IMR-90 (cell line): ENCODE measurements at regions not wholly inside any gene's neighbourhood (a gene's known extent, or its start where the extent isn't known, plus 50 kb on each side); places are given as distances from the start of the nearest gene placed in this dataset.

Experiments used
- ATAC-seq: fragments of 200-7000 bp; cut with Tn5 transposase; 2 replicates; pipeline ENCODE4 v1.9.1; 2020; ENCODE audit warnings: low read depth, mild to moderate bottlenecking, moderate library complexity
- BruUV-seq: library from RNA; stranded (reverse); fragments of 400-500 nt; replicated peaks from 2 replicates; lab custom pipeline; 2021; lab: Mats Ljungman, UMichigan
- CTCF ChIA-PET: fragments of 300-600 bp; formaldehyde crosslinking; extraction: SDS; loops from one replicate; lab custom pipeline; 2021; ENCODE audit warnings: antibody characterized with exemption; lab: Yijun Ruan, JAX
- POLR2A ChIA-PET: fragments of 300-600 bp; sonication (Branson Sonifier 250); formaldehyde crosslinking; loops from one replicate; lab custom pipeline; 2022; ENCODE audit warnings: antibody characterized with exemption; ENCODE audit not compliant: unreplicated experiment; lab: Charles Lee
- DNase-seq: peaks from one replicate; pipeline ENCODE4 v3.0.0; 2013
- H2AFZ ChIP-seq: replicated peaks from 2 replicates; pipeline ENCODE3; 2013; ENCODE audit warnings: low read length, mild to moderate bottlenecking; ENCODE audit not compliant: poor library complexity
- H2AK5ac ChIP-seq: 2 replicates; pipeline ENCODE4 v1.6.1; 2013; ENCODE audit warnings: low read depth, low read length, inconsistent platforms
- H2AK9ac ChIP-seq: replicated peaks from 2 replicates; pipeline ENCODE3; 2013; ENCODE audit warnings: mild to moderate bottlenecking, low read depth, low read length, moderate library complexity; ENCODE audit not compliant: poor library complexity
- H2BK120ac ChIP-seq: 2 replicates; pipeline ENCODE4 v1.6.1; 2013; ENCODE audit warnings: low read depth, low read length, inconsistent platforms
- H2BK15ac ChIP-seq: 3 replicates; pipeline ENCODE4 v1.6.1; 2013; ENCODE audit warnings: low read depth, low read length, inconsistent platforms
- H2BK20ac ChIP-seq: 2 replicates; pipeline ENCODE4 v1.6.1; 2013; ENCODE audit warnings: low read depth, mild to moderate bottlenecking, inconsistent platforms, low read length, moderate library complexity
- H2BK5ac ChIP-seq: 2 replicates; pipeline ENCODE4 v1.6.1; 2013; ENCODE audit warnings: mild to moderate bottlenecking, low read depth, low read length, inconsistent platforms; ENCODE audit not compliant: poor library complexity, severe bottlenecking
- H3K14ac ChIP-seq: replicated peaks from 2 replicates; pipeline ENCODE4 v1.6.1; 2013; ENCODE audit warnings: low read depth, low read length, inconsistent platforms
- H3K18ac ChIP-seq: 2 replicates; pipeline ENCODE4 v1.6.1; 2013; ENCODE audit warnings: low read depth, low read length, control low read depth
- H3K23ac ChIP-seq: 2 replicates; pipeline ENCODE4 v1.6.1; 2013; ENCODE audit warnings: low read depth, low read length, inconsistent platforms
- H3K27ac ChIP-seq: 2 replicates; pipeline ENCODE4 v1.5.1; 2013; ENCODE audit warnings: mild to moderate bottlenecking, control low read depth, low read length; ENCODE audit not compliant: insufficient read depth
- H3K27me3 ChIP-seq: 2 replicates; pipeline ENCODE4 v1.6.1; 2013; ENCODE audit warnings: low read length; ENCODE audit not compliant: control insufficient read depth, insufficient read depth
- H3K36me3 ChIP-seq: 2 replicates; pipeline ENCODE4 v1.6.1; 2013; ENCODE audit warnings: low read length, mixed read lengths; ENCODE audit not compliant: control insufficient read depth, insufficient read depth
- H3K4ac ChIP-seq: 2 replicates; pipeline ENCODE4 v1.6.1; 2013; ENCODE audit warnings: low read depth, low read length, inconsistent platforms
- H3K4me1 ChIP-seq: 2 replicates; pipeline ENCODE4 v1.6.1; 2013; ENCODE audit warnings: low read length, mixed read lengths; ENCODE audit not compliant: control insufficient read depth, insufficient read depth
- H3K4me2 ChIP-seq: 2 replicates; pipeline ENCODE4 v1.6.1; 2013; ENCODE audit warnings: low read depth, mild to moderate bottlenecking, control low read depth, low read length, moderate library complexity
- H3K4me3 ChIP-seq: 2 replicates; pipeline ENCODE4 v1.5.1; 2013; ENCODE audit warnings: low read depth, mild to moderate bottlenecking, control low read depth, low read length, moderate library complexity; ENCODE audit not compliant: insufficient read depth
- H3K56ac ChIP-seq: 2 replicates; pipeline ENCODE4 v1.6.1; 2013; ENCODE audit warnings: low read length, inconsistent platforms; ENCODE audit not compliant: insufficient read depth; ENCODE audit errors: extremely low read depth
- H3K79me1 ChIP-seq, 2 experiments: 2 replicates each; pipeline ENCODE4 v1.6.1; 2013; ENCODE audit warnings: low read length in 2 of 2, inconsistent platforms in 1 of 2, low read depth in 1 of 2
- H3K9ac ChIP-seq: 2 replicates; pipeline ENCODE4 v1.6.1; 2013; ENCODE audit warnings: low read depth, low read length, control low read depth
- H3K9me1 ChIP-seq: 2 replicates; pipeline ENCODE4 v1.6.1; 2013; ENCODE audit warnings: low read length, inconsistent platforms; ENCODE audit not compliant: insufficient read depth
- H3K9me3 ChIP-seq: 2 replicates; pipeline ENCODE4 v1.6.1; 2013; ENCODE audit warnings: low read length; ENCODE audit not compliant: control insufficient read depth, insufficient read depth
- H4K20me1 ChIP-seq: 2 replicates; pipeline ENCODE4 v1.6.1; 2013; ENCODE audit warnings: low read length, inconsistent platforms; ENCODE audit not compliant: insufficient read depth
- H4K5ac ChIP-seq: 2 replicates; pipeline ENCODE4 v1.6.1; 2013; ENCODE audit warnings: mild to moderate bottlenecking, low read depth, low read length, control low read depth
- H4K8ac ChIP-seq, 2 experiments: 2 replicates each; pipeline ENCODE4 v1.6.1; 2013; ENCODE audit warnings: low read depth in 2 of 2, low read length in 2 of 2, control low read depth in 1 of 2, inconsistent platforms in 1 of 2
- H4K91ac ChIP-seq: 2 replicates; pipeline ENCODE4 v1.6.1; 2013; ENCODE audit warnings: low read depth, low read length, inconsistent platforms; ENCODE audit not compliant: insufficient read depth
- BHLHE40 ChIP-seq: fragments of 150-350 bp; IDR thresholded peaks from 2 replicates; pipeline ENCODE4 v1.6.1; 2016; ENCODE audit warnings: mild to moderate bottlenecking, low read depth, low read length
- CHD1 ChIP-seq: IDR thresholded peaks from 2 replicates; pipeline ENCODE4 v1.6.1; 2012; ENCODE audit warnings: low read depth, low read length, improper control_type of control experiment
- FOS ChIP-seq: fragments of 150-350 bp; IDR thresholded peaks from 2 replicates; pipeline ENCODE4 v1.6.1; 2016; ENCODE audit warnings: low read depth, low read length
- MAFK ChIP-seq: IDR thresholded peaks from 2 replicates; pipeline ENCODE4 v1.6.1; 2012; ENCODE audit warnings: low read depth, low read length, improper control_type of control experiment
- MAZ ChIP-seq: IDR thresholded peaks from 2 replicates; pipeline ENCODE4 v1.6.1; 2012; ENCODE audit warnings: low read depth, mild to moderate bottlenecking, low read length, improper control_type of control experiment, moderate library complexity, borderline replicate concordance
- MXI1 ChIP-seq: IDR thresholded peaks from 2 replicates; pipeline ENCODE4 v1.6.1; 2012; ENCODE audit warnings: low read depth, mild to moderate bottlenecking, low read length, moderate library complexity, borderline replicate concordance
- NFE2L2 ChIP-seq: fragments of 150-350 bp; IDR thresholded peaks from 2 replicates; pipeline ENCODE4 v1.6.1; 2016; ENCODE audit warnings: low read depth, mild to moderate bottlenecking, low read length
- POLR2A ChIP-seq: IDR thresholded peaks from 2 replicates; pipeline ENCODE4 v1.6.1; 2012; ENCODE audit warnings: mild to moderate bottlenecking, low read depth, low read length
- RAD21 ChIP-seq: IDR thresholded peaks from 2 replicates; pipeline ENCODE4 v1.6.1; 2012; ENCODE audit warnings: low read length, improper control_type of control experiment
- RCOR1 ChIP-seq: IDR thresholded peaks from 2 replicates; pipeline ENCODE4 v1.6.1; 2012; ENCODE audit warnings: mild to moderate bottlenecking, low read length, improper control_type of control experiment; ENCODE audit not compliant: insufficient replicate concordance
- RFX5 ChIP-seq: IDR thresholded peaks from 2 replicates; pipeline ENCODE4 v1.8.0; 2012; ENCODE audit warnings: low read depth, mild to moderate bottlenecking, low read length, moderate library complexity
- SMC3 ChIP-seq: fragments of 150-350 bp; IDR thresholded peaks from 2 replicates; pipeline ENCODE4 v1.6.1; 2016; ENCODE audit warnings: low read depth, mild to moderate bottlenecking, antibody characterized with exemption, low read length, moderate library complexity
- WGBS, 2 experiments: methylation state at CpG; one replicate each; pipeline versions ENCODE4 v1.1.5 to v1.1.7; 2013; ENCODE audit warnings: missing lambda C conversion rate in 2 of 2; ENCODE audit not compliant: insufficient read length in 1 of 2; ENCODE audit errors: extremely low coverage in 2 of 2; 5-methylcytosine and 5-hydroxymethylcytosine counted together
- dilution Hi-C: fragments of 300-500 bp; cut with HindIII; formaldehyde crosslinking; loops from one replicate; pipeline ENCODE4 v1.14.3; 2018; ENCODE audit warnings: low sequenced_read_pairs; ENCODE audit not compliant: unreplicated experiment
- in situ Hi-C: fragments of 300-500 bp; cut with MboI; formaldehyde crosslinking; loops from 3 replicates; pipeline ENCODE4 v1.14.3; 2019; ENCODE audit warnings: low sequenced_read_pairs, inconsistent platforms, mixed read lengths
- intact Hi-C: fragments of 100-400 bp; cut with micrococcal nuclease; formaldehyde crosslinking; loops from 2 replicates; pipeline ENCODE4 v1.10.0; 2022
- TF ChIP-seq, protein P1 (sequence below): fragments of 150-350 bp; IDR thresholded peaks from 2 replicates; pipeline ENCODE4 v1.6.1; 2016; ENCODE audit warnings: low read depth, mild to moderate bottlenecking, low read length, moderate library complexity, borderline replicate concordance
- TF ChIP-seq, protein P2 (sequence below): conservative IDR thresholded peaks from 2 replicates; pipeline ENCODE4 v1.5.1; 2012; ENCODE audit warnings: mild to moderate bottlenecking, low read depth, low read length, improper control_type of control experiment
- TF ChIP-seq, protein P3 (sequence below): fragments of 150-350 bp; IDR thresholded peaks from 2 replicates; pipeline ENCODE4 v1.6.1; 2017; ENCODE audit warnings: mild to moderate bottlenecking, antibody characterized with exemption, low read length, low read depth

DNA sequence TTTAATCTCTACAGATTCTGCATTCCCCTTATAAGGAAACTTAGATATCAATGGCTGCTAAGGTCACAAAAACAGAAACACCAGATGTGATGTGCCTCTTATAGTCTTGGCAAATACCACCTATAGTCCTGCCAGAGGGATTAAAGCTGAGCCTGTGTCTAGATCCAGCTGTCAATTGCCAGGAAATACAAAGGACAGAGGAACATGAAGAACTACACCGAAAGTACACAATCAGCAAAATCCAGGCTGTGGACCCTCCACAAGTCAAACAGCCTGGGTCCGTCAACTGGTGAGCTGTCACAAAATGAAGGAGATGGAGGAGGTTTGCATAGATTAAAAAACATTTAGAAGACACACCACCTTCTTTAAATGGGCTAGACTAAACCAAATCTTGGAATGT lies 85.4 kb downstream of the KLF4 start:
- Histone ChIP-seq H2BK15ac (no peak overlapping the region), H3K4ac (no peak overlapping the region), H4K5ac (no peak overlapping the region), H2AFZ (no peak overlapping the region), H3K23ac (no peak overlapping the region), H4K91ac (no peak overlapping the region), H2AK9ac (no peak overlapping the region), H4K20me1 (no peaks in the 10 kb centered on the region), H3K27ac (no peak overlapping the region), H3K4me3 (no peak overlapping the region), H3K79me1 (no peaks in the 10 kb centered on the region), H3K36me3 (no peaks in the 10 kb centered on the region), H3K14ac (no peak overlapping the region), H2BK5ac (no peak overlapping the region), H3K9me1 (no peaks in the 10 kb centered on the region), H3K18ac (no peak overlapping the region), H2BK120ac (no peak overlapping the region), H3K56ac (no peak overlapping the region), H3K9ac (no peak overlapping the region), H2AK5ac (no peak overlapping the region), H3K27me3 (peaks cover 8% of the 10 kb centered on the region), H2BK20ac (no peak overlapping the region), H3K4me2 (no peak overlapping the region), H3K4me1 (peaks cover 3% of the 10 kb centered on the region; the same call in 1 of the 2 replicates), H3K9me3 (no peaks in the 10 kb centered on the region), H4K8ac (no peak overlapping the region)
- ChIA-PET CTCF (no interaction called here), POLR2A (no interaction called here)
- in situ Hi-C loops: no loop called here
- dilution Hi-C loops: no loop called here
- BruUV-seq: no TSS peak
- TF ChIP-seq RAD21 (no peak), RFX5 (no peak), POLR2A (no peak), BHLHE40 (no peak), FOS (no peak), RCOR1 (no peak), CHD1 (no peak), NFE2L2 (no peak), MAZ (no peak), MAFK (no peak; the same call in 1 of the 2 replicates), MXI1 (no peak), SMC3 (no peak)
- TF ChIP-seq, protein P1, sequence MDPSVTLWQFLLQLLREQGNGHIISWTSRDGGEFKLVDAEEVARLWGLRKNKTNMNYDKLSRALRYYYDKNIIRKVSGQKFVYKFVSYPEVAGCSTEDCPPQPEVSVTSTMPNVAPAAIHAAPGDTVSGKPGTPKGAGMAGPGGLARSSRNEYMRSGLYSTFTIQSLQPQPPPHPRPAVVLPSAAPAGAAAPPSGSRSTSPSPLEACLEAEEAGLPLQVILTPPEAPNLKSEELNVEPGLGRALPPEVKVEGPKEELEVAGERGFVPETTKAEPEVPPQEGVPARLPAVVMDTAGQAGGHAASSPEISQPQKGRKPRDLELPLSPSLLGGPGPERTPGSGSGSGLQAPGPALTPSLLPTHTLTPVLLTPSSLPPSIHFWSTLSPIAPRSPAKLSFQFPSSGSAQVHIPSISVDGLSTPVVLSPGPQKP: no peak
- TF ChIP-seq, protein P2, sequence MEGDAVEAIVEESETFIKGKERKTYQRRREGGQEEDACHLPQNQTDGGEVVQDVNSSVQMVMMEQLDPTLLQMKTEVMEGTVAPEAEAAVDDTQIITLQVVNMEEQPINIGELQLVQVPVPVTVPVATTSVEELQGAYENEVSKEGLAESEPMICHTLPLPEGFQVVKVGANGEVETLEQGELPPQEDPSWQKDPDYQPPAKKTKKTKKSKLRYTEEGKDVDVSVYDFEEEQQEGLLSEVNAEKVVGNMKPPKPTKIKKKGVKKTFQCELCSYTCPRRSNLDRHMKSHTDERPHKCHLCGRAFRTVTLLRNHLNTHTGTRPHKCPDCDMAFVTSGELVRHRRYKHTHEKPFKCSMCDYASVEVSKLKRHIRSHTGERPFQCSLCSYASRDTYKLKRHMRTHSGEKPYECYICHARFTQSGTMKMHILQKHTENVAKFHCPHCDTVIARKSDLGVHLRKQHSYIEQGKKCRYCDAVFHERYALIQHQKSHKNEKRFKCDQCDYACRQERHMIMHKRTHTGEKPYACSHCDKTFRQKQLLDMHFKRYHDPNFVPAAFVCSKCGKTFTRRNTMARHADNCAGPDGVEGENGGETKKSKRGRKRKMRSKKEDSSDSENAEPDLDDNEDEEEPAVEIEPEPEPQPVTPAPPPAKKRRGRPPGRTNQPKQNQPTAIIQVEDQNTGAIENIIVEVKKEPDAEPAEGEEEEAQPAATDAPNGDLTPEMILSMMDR: no peak
- TF ChIP-seq, protein P3, sequence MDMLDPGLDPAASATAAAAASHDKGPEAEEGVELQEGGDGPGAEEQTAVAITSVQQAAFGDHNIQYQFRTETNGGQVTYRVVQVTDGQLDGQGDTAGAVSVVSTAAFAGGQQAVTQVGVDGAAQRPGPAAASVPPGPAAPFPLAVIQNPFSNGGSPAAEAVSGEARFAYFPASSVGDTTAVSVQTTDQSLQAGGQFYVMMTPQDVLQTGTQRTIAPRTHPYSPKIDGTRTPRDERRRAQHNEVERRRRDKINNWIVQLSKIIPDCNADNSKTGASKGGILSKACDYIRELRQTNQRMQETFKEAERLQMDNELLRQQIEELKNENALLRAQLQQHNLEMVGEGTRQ: no peak
- DNase-seq (no peak), ATAC-seq (0 out of 2 replicates have a peak, but pooled peaks have one; percentile 14)
- intact Hi-C loops: no loop called here
- WGBS, 2 experiments: no CpG with 5 or more reads among the region's 2 CpGs
